Stimulated activated CD8-positive, alpha-beta memory T cell treated with anti-CD3 and anti-CD28 coated beads, Interleukin-15, amount 100 ng/mL, for 1 hour (primary cell): ENCODE measurements at regions not wholly inside any gene's neighbourhood (a gene's known extent, or its start where the extent isn't known, plus 50 kb on each side); places are given as distances from the start of the nearest gene placed in this dataset.
"Not testable (repeated sequence)": the region's sequence is repeated elsewhere in the genome, so short reads cannot be mapped to it uniquely, and the experiment has no call there.

Source experiments
- DNase-seq: peaks from one replicate; pipeline ENCODE4 v3.0.0-alpha.2; 2020; ENCODE audit warnings: low read depth

- DNase-seq: not testable (repeated sequence)
Measured at GRCh38 chr4:8972635-8973034, 101.0 kb upstream of the HMX1 start.

- DNase-seq: not testable (repeated sequence)
Measured at GRCh38 chr4:8965896-8966295, 94.3 kb upstream of the HMX1 start.

- not testable (repeated sequence) for DNase-seq
Measured at GRCh38 chr4:8964201-8964788, 92.7 kb upstream of the HMX1 start.

- DNase-seq: not testable (repeated sequence)
Measured at GRCh38 chr4:8963533-8963932, 91.9 kb upstream of the HMX1 start.

- peak; percentile 5 for DNase-seq
Measured at GRCh38 chr4:8961343-8961742, 89.7 kb upstream of the HMX1 start.

GRCh38 chr4:8959471-8959870 is 87.8 kb upstream of the HMX1 start:
- not testable (repeated sequence) for DNase-seq

GRCh38 chr4:8954001-8954400 is 82.4 kb upstream of the HMX1 start:
- not testable (repeated sequence) for DNase-seq

- DNase-seq: not testable (repeated sequence)
Measured at GRCh38 chr4:8952791-8953190, 81.2 kb upstream of the HMX1 start.

- not testable (repeated sequence) for DNase-seq
Measured at GRCh38 chr4:8952109-8952508, 80.5 kb upstream of the HMX1 start.

- not testable (repeated sequence) for DNase-seq
Measured at GRCh38 chr4:8945506-8945905, 73.9 kb upstream of the HMX1 start.

GRCh38 chr4:8943367-8943766 is 71.7 kb upstream of the HMX1 start:
- not testable (repeated sequence) for DNase-seq

GRCh38 chr4:8942088-8942487 is 70.4 kb upstream of the HMX1 start:
- DNase-seq: not testable (repeated sequence)

- DNase-seq: not testable (repeated sequence)
Measured at GRCh38 chr4:8941492-8941805, 69.8 kb upstream of the HMX1 start.

- DNase-seq: no peak
Measured at GRCh38 chr4:8940792-8941491, 69.3 kb upstream of the HMX1 start.

GRCh38 chr4:8939840-8940742 is 68.5 kb upstream of the HMX1 start:
- DNase-seq: no peak

- no peak for DNase-seq
Measured at GRCh38 chr4:8939160-8939839, 67.7 kb upstream of the HMX1 start.

- no peak for DNase-seq
Measured at GRCh38 chr4:8938623-8939022, 67.0 kb upstream of the HMX1 start.

GRCh38 chr4:8938137-8938536 is 66.5 kb upstream of the HMX1 start:
- DNase-seq: no peak

GRCh38 chr4:8932884-8933283 is 61.2 kb upstream of the HMX1 start:
- DNase-seq: no peak

GRCh38 chr4:8928074-8928473 is 56.4 kb upstream of the HMX1 start:
- DNase-seq: no peak

- no peak for DNase-seq
Measured at GRCh38 chr4:8922481-8922880, 50.8 kb upstream of the HMX1 start.

GRCh38 chr4:8921465-8921864 is 49.8 kb upstream of the HMX1 start:
- DNase-seq: no peak
